GM21786 (cell line): ENCODE measurements at regions not wholly inside any gene's neighbourhood (a gene's known extent, or its start where the extent isn't known, plus 50 kb on each side); places are given as distances from the start of the nearest gene placed in this dataset.
A peak's percentile ranks its signal among the peaks of the same experiment; 100 is the strongest.
"Not testable (repeated sequence)": the region's sequence is repeated elsewhere in the genome, so short reads cannot be mapped to it uniquely, and the experiment has no call there.

Experiments used
- ATAC-seq: cut with Tn5 transposase; IDR thresholded peaks from one replicate; pipeline ENCODE4 v1.9.1; 2021; ENCODE audit not compliant: unreplicated experiment

DNA sequence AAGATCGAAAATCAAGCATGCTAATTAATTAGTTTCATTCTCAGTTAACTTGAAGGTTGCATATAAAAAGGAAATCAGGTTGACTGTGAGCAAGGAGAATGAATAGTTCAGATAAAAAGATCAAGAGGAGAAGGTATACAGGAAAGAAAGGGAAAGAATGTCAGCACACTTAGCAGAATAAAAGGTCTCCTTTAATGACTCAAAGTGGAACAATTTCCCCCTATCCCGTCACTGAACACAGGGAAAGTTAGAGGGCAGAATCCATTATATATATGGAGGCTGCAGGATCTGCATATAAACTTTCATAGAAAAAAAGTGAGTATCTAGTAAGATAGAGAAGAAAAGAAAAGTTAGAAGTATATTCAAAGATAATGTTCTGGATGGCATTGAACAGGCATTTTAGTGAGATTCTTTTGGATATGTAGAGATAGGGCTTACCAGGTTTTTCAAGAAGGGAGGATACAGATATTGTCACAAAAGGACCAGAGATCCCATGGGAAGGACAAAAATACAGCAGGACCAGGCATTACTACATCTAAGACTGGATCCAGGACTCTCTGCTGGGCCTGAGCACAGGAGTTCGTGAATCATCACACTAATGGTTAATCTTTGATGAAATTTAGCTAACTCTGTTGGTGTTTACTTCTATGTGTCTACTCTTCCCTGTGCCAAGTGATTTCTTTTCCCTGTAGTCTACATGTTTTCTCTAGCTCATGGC, 988.2 kb upstream of the ARRDC3 start:
- no peak for ATAC-seq

DNA sequence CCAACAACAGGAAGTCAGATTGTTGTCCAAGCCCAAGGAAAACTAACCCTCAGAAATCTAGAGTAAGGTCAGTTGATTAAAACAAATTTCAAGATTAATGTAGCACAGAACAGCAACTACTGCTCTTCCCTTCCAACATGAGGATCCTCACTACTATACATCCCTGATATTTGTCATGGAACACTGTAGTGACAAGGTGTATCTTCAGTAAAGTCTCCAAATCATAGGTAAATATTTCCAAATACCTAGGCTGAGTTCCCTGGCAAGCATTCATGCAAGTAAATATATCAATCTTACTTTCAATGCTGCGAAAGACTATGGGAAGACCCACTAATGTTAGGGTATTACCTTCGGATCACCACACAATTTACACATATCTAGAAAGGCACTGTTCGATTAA, 986.9 kb upstream of the ARRDC3 start:
- ATAC-seq = no peak

DNA sequence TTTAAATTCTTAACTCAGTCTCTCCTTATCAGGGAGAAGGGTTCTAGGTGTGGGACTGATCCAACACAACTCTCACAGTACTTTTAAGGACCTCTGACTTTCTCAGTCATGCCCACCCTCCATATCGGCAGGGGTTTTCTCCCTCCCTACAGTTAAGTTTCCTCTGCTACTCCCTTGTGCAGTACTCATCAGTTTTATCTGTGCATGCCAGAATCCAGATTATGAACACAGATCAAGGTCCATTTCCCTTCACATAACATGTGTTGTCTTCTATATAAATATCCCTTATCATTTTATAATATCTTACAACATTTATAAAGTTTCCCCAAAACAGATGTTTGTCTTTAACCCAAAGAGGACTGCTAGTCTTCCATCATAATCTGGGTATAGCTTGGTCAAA, 986.5 kb upstream of the ARRDC3 start:
- ATAC-seq = no peak

GRCh38 chr5:92364986-92365550, 982.0 kb upstream of the ARRDC3 start:
- ATAC-seq = no peak

- no peak for ATAC-seq
Observed at GRCh38 chr5:92353107-92354030, 970.3 kb upstream of the ARRDC3 start.

DNA sequence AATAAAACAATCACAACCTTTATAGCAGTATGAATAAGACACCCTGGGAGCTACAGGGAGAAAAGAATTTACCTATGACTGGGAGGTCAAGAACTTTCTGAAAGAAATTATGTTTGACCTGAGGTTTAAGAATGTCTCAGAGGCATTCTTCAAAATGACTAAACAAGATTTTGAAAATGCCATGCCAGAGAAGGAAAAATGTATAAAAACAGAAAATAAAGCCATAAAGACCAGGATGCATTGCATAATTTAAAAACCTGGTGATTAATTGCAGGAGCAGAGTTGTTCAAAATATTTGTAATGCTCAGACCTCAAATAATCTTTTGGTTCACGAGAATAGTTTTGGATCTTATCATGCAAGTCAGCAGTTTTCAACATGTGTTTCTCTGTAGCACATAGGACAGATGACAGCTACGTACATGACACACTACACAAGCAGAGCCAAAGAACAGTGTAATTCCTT, 954.7 kb upstream of the ARRDC3 start:
- ATAC-seq = no peak

DNA sequence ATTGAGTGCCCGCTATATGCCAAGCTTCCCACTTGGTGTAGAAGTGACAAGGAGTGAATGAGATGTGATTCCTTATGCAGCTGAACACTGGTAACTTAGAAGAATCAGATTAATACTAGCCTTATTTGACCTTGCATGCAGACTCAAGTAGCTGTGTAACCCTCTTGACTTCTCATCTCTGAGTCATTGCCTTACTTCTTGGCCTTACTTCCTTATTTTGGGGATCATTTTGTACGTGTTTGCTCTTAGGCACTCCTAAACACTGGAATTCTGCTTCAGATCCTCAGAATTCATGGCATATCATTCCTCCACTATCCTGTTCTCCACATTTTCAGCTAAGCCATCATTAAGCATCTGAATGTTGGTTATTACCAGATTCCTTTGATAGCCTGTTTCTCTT, 948.9 kb upstream of the ARRDC3 start:
- no peak for ATAC-seq

GRCh38 chr5:92330365-92330764, 947.2 kb upstream of the ARRDC3 start:
- no peak for ATAC-seq

DNA sequence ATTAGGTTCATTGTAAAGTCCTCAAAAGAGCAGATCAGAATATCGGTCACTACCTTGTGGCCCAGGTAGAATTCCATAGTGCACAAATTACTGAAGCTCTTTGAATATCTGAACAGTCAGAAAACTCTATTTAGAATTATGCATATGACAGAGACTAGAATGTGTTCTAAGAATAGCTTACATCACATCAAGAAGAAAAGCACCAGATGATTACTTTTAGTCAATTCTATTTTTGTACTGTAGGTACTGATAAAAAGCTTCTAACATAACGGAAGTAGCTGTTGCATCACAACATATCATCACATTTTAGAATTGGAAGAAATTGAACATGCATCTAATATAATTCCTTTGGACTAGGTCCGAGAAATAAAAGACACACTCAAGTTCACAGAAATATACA, 946.6 kb upstream of the ARRDC3 start:
- ATAC-seq = no peak

DNA sequence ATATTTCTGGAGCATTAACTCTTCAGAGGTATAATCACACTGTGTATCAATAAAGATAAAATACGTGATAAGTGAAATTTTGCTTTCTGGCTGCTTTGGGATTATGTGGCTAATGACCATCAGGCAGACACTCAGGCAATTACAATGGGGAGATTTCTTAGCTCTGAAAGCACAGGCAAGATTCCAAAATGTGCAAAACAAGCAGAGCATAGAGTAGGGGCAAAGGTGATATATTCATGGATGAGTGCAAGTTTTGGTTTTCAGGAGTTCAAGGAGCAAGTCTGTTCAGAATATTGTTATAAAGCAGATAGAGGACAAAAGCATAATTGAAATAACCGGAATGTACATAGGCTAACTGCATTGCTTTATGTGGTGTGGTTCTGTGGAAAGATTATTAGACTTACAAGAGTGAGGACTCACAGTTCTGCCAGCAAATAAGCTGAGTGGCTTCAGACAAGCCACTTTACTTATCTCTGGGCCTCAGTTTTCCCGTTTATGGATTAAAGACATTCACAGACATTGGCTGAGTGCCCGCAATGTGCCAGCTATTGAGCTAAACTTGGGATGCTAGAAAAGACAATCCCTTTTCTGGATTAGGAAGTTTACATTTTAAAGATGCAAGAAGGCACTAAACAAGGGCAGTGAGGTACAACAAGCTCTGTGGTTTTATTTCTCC, 945.6 kb upstream of the ARRDC3 start:
- no peak for ATAC-seq

GRCh38 chr5:92320446-92320845, 937.3 kb upstream of the ARRDC3 start:
- no peak for ATAC-seq

GRCh38 chr5:92313385-92313784, 930.3 kb upstream of the ARRDC3 start:
- no peak for ATAC-seq

DNA sequence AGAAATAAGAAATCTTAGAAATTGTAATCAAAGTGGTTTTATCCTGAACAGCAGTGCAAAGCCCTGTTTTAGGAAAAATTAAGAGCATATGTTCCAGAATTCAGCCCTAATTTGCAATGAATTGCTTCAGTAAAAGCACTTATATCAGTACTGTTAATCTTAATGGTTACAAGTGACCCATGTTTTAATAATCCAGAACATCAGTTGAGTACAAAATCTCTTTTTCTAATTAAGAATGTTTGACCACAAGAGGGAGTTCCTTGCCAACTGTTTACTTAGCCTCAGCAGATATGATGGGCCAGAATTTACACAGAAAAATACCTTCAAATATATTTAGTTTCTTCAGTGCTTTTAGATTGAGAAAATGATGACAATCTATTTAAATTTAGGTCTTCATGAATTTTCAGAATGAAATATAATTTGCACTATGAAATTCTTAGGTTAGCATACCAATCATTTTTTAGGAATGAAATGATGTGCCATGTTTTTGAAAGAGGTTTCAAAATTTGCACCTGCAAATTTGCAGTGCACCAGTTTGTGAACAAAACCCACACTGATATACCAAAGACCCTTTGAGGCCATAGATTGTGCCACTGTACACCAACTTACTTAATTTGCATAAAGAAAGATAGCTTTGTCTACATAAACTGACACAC, 926.3 kb upstream of the ARRDC3 start:
- ATAC-seq = peak; percentile 57

- no peak for ATAC-seq
Observed at GRCh38 chr5:92308679-92309078, 925.6 kb upstream of the ARRDC3 start.

GRCh38 chr5:92302356-92302755, 919.2 kb upstream of the ARRDC3 start:
- not testable (repeated sequence) for ATAC-seq

GRCh38 chr5:92283521-92283920, 900.4 kb upstream of the ARRDC3 start:
- ATAC-seq = no peak

DNA sequence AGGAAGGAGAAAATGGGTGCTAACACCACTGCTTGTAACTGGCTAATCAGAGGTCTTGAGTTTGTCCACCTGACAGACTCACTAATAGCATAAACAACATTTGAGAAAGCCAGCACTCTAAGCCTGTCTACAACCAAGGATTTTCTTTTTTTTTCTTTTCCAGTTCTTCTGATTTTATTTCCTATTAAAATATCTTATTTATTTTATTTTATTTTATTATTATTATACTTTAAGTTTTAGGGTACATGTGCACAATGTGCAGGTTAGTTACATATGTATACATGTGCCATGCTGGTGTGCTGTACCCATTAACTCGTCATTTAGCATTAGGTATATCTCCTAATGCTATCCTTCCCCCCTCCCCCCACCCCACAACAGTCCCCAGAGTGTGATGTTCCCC, 888.6 kb upstream of the ARRDC3 start:
- ATAC-seq = not testable (repeated sequence)

DNA sequence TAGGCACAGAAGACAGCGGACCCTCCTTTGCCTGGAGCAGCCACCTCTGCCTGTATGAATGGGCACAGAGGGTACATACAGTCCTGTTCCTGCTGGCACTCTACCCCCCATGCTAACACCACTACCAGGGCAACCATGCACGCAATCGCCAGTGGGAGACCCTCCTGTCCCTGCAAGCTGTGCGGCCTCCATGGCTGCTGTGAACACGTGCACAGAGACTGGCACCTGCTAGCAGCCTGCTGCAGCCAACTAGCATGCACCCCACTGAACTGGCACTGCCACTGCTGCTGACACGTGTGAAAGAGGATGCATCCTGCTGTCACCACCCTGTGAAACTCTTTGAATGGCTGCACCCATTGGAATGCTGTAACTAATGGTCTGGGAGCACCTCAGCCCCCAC, 885.2 kb upstream of the ARRDC3 start:
- no peak for ATAC-seq

DNA sequence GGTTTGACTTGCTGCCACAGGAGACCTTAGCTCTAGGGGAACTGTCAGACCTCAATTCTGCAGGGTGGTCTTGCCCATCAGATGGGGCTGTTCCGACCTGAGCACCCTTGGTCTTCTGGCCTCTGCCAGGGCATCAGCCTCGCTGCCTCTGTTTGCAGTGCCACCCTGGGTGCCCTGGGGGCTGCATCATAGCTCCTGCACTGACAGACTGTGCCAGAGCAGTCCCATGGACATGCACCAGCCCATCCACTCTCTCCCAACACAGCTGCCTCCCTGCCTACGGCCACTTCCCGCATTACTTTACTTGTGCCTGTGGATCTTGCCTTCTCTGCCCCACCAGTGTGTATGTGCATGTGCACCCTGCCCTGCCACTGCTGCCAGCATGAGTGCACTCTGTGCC, 884.7 kb upstream of the ARRDC3 start:
- ATAC-seq = no peak

GRCh38 chr5:92265804-92266203, 882.7 kb upstream of the ARRDC3 start:
- no peak for ATAC-seq

DNA sequence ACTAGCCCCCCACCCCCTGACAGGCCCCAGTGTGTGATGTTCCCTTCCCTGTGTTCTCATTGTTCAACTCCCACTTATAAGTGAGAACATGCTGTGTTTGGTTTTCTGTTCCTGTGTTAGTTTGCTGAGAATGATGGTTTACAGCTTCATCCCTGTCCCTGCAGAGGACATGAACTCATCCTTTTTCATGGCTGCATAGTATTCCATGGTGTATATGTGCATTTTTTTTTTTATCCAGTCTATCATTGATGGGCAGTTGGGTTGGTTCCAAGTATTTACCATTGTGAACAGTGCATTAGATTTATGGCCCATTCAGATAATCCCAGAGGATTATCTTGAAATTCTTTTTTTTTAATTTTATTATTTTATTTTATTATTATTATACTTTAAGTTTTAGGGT, 872.5 kb upstream of the ARRDC3 start:
- ATAC-seq = not testable (repeated sequence)
